GM18502 (cell line): ENCODE measurements at regions not wholly inside any gene's neighbourhood (a gene's known extent, or its start where the extent isn't known, plus 50 kb on each side); places are given as distances from the start of the nearest gene placed in this dataset.

Experiments
- ATAC-seq: cut with Tn5 transposase; IDR thresholded peaks from one replicate; pipeline ENCODE4 v1.9.1; 2021; ENCODE audit warnings: mild to moderate bottlenecking; ENCODE audit not compliant: unreplicated experiment, poor library complexity

DNA sequence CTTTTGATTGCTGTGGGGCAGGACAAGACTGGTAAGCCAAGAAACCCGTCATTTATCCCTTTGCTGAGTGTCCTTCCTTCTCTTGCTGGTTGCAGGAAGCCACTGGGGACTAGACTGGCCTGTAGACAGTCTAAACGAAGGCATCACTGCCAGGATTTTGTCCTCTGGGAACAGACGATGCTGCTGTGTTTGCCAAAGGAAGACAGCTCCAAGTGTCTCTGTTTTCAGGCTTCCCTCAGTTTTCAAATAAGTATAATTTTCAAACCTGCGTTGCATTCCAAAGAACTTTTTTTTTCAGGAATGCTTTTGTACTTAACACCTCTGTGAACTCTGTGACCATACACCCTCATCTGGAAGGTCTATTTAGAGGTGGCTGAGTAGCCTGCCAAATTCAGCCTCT, 269.4 kb downstream of the HLX start:
- no peak for ATAC-seq

GRCh38 chr1:221149111-221149510, 269.9 kb downstream of the HLX start:
- ATAC-seq, result no peak

GRCh38 chr1:221149555-221150075, 270.4 kb downstream of the HLX start:
- ATAC-seq, result no peak

GRCh38 chr1:221150996-221151395, 271.8 kb downstream of the HLX start:
- no peak for ATAC-seq

DNA sequence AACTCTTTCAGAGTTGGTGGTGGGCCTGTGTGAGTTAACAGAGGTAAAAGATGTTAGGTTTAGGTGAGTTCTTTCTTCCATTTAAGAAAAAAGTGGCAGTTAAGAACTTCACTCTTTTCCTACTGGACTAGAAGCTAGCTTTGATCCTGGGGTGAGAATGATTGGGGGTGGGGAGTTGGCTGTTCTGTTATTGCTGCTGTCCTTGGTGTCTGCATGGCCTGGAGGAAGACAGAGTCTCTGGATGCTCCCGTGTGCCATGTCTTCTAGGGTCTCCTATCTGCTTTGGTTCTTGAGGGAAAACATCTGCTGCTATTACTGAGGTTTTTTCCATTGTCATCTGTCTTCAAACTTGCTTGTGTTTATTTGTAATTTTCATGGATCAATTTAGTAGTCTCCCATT, 275.7 kb downstream of the HLX start:
- no peak for ATAC-seq

- ATAC-seq, result peak; percentile 95
Observed at GRCh38 chr1:221157026-221157761, 278.0 kb downstream of the HLX start.

GRCh38 chr1:221159608-221160007, 280.4 kb downstream of the HLX start:
- ATAC-seq, result no peak

DNA sequence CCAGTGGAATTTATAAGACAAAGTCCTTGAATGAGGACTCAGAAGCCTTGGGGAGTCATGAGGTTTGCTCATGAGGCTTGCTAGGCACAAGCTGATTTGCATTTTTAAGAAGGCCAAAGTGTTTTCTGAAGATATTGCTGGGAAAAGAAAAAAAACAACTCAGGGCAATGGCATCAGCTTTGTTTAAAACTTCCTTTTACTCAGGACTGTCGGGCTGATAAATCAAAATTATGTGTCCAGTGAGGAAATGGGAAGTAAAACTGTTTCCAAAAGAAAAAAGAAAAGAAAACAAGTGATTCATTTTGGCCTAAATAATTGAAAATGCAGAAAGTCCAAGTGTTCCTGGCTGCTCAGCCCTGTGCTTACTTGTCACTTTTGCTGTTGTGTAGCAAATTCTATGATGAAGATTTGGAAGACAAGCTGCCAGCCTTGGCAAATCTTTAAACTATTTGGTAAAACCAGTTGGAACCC, 282.4 kb downstream of the HLX start:
- no peak for ATAC-seq

GRCh38 chr1:221162352-221162751, 283.1 kb downstream of the HLX start:
- ATAC-seq, result no peak

GRCh38 chr1:221162939-221163338, 283.7 kb downstream of the HLX start:
- no peak for ATAC-seq

- ATAC-seq, result no peak
Observed at GRCh38 chr1:221164029-221164428, 284.8 kb downstream of the HLX start.

- ATAC-seq, result no peak
Observed at GRCh38 chr1:221164951-221165838, 286.0 kb downstream of the HLX start.

- no peak for ATAC-seq
Observed at GRCh38 chr1:221165839-221166500, 286.7 kb downstream of the HLX start.

DNA sequence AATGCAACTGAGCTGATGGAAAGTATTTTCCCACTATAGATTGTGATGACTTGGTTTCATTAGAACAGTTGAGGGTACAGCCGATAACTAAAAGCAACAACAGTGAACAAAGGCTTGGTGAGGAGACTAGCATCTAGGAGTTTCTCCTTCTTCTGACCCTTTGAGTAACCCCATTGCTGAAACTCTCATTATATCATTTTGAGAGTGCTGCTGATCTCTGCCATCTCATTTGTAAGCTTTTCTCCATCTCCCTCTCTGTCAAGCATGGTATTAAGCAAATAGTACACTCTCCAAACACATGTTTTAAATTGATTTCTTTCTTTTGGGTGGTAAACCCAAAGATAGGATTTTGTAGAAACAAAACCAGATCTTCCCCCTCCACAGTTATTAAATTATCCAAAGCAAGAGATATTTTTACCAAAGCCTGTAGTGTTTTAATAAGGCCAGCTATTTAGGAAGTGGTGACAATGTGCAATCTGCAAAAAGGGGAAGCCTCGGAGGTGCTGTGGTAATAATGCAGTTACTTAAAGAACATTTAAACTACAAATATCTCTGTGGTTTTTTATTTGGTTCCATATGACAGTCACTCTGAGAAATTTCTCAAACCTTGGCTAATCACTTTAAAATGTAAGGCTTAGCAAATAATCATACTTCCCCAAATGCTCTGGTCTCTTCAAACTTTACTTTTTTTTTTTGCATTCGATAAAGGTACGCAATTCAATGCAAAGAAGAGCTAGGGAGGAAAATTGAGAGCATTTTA, 287.5 kb downstream of the HLX start:
- peak; percentile 90 for ATAC-seq

DNA sequence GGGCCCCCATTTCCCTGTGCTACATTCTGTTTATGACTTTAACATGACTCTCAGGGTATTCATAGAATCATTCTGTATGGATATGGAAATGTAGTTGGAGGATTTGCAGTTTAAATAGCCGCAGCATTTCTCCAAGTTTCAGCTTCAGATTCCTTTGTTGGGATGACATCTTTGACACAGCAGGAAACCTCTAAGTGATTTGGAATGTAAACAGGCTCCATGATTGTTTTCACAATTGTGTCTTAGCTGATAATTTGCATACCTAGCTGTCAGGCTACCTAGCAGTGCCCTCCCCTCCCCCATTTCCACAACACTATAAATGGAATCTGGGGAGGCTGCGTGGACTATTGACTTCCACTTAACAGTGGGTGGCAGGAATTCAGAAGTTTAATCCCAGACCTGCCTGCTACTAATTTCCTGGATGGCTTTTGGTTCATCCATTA, 290.2 kb downstream of the HLX start:
- ATAC-seq, result no peak

GRCh38 chr1:221170171-221170570, 290.9 kb downstream of the HLX start:
- ATAC-seq, result no peak

- no peak for ATAC-seq
Observed at GRCh38 chr1:221171768-221172167, 292.5 kb downstream of the HLX start.

- ATAC-seq, result no peak
Observed at GRCh38 chr1:221172841-221173240, 293.6 kb downstream of the HLX start.

- ATAC-seq, result no peak
Observed at GRCh38 chr1:221174330-221174993, 295.2 kb downstream of the HLX start.
